ENCODE measurements at regions not wholly inside any gene's neighbourhood (a gene's known extent, or its start where the extent isn't known, plus 50 kb on each side); places are given as distances from the start of the nearest gene placed in this dataset.

DNA sequence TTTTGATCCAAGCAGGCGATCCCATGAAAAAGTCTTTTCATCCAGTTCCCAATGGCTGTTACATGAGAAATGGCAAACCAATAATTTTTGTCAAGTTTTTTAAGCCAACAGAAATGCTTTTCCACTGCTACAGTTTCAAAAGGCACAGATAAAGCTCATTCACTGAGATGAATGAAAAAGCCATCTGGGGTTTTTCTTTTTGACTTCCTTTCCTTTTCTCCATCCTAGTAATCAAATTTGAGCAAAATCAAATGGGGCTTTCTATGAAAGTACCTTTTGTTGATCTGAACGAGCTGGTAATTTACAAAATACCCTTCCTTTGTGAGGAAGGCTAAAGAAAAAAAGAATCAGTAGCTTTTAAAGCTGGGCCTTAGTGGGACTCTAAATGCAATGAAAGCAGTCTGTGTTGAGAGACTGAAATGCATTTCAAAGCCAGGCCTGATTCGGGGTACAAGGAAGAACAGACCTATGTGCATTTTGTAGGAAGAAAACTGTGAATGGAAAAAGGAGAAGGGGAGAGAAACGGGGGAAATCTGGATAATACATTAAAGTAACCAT, 185.2 kb upstream of the DNAJC19 start:
- no peak overlapping the region for H3K4me3 ChIP-seq
- no peak for ATAC-seq
- 45 to 50% methylated on average over 4 of the region's 4 CpGs for WGBS, 2 donors
- no peaks in the 10 kb centered on the region for H3K27me3 ChIP-seq
- peaks cover 7% of the 10 kb centered on the region for H3K4me1 ChIP-seq
- TF ChIP-seq CTCF (IDR thresholded peaks at IDR 0.05) (no peak), POLR2A (IDR thresholded peaks at IDR 0.05) (no peak)
- H3K9me3 ChIP-seq, result no peaks in the 10 kb centered on the region
- DNase-seq, result no peak
- no peaks in the 10 kb centered on the region for H3K36me3 ChIP-seq (replicated peaks in 1 of 2; ENCODE audit: insufficient read depth in 1 of 2, low read depth in 2 of 2)
- H3K27ac ChIP-seq, result no peak overlapping the region
- intact Hi-C loops (cut with DNase I), result no loop called here

- ATAC-seq (no peak), DNase-seq (no peak)
- TF ChIP-seq CTCF (IDR thresholded peaks at IDR 0.05) (no peak), POLR2A (IDR thresholded peaks at IDR 0.05) (no peak)
- no peak overlapping the region for H3K4me3 ChIP-seq
- no peak overlapping the region for H3K27ac ChIP-seq
- no peaks in the 10 kb centered on the region for H3K36me3 ChIP-seq (replicated peaks in 1 of 2; ENCODE audit: insufficient read depth in 1 of 2, low read depth in 2 of 2)
- H3K27me3 ChIP-seq, result no peaks in the 10 kb centered on the region
- WGBS, 2 donors, result 66 to 72% methylated on average over 2 of the region's 2 CpGs
- peaks cover 7% of the 10 kb centered on the region for H3K4me1 ChIP-seq
- intact Hi-C loops (cut with DNase I), result no loop called here
- no peaks in the 10 kb centered on the region for H3K9me3 ChIP-seq
Measured at GRCh38 chr3:181174022-181174421, 184.5 kb upstream of the DNAJC19 start.

DNA sequence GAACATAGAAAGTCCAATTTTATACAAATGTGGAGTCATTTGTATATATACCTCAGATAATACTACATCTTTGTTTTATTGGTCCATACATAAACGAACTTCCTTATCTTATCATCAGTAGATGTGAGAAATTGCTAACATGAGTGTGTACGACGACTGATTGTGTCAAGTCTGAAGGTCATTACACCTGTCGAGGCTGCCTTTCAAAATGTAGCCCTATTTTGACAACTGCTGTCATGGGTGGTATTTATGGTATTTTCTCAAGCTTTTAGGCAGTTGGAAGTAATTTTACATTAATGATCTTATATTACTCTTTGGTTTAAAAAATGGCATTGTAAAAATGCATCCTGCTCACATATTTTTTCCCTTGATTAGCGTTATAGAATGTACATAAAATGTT, 183.7 kb upstream of the DNAJC19 start:
- no peaks in the 10 kb centered on the region for H3K9me3 ChIP-seq
- H3K4me1 ChIP-seq, result peaks cover 7% of the 10 kb centered on the region
- ATAC-seq (no peak), DNase-seq (no peak)
- no peak overlapping the region for H3K4me3 ChIP-seq
- TF ChIP-seq POLR2A (IDR thresholded peaks at IDR 0.05), result no peak
- TF ChIP-seq CTCF (IDR thresholded peaks at IDR 0.05), result no peak
- 19 to 26% methylated on average over 5 of the region's 5 CpGs for WGBS, 2 donors
- intact Hi-C loops (cut with DNase I), result no loop called here
- H3K27me3 ChIP-seq, result no peaks in the 10 kb centered on the region
- H3K27ac ChIP-seq, result no peak overlapping the region
- H3K36me3 ChIP-seq (replicated peaks in 1 of 2; ENCODE audit: insufficient read depth in 1 of 2, low read depth in 2 of 2), result no peaks in the 10 kb centered on the region

GRCh38 chr3:181134873-181135272, 145.3 kb upstream of the DNAJC19 start:
- intact Hi-C loops (cut with DNase I), result no loop called here
- Histone ChIP-seq H3K36me3 (replicated peaks in 1 of 2; ENCODE audit: insufficient read depth in 1 of 2, low read depth in 2 of 2) (no peaks in the 10 kb centered on the region), H3K27me3 (no peaks in the 10 kb centered on the region), H3K27ac (no peak overlapping the region), H3K9me3 (no peaks in the 10 kb centered on the region), H3K4me3 (no peak overlapping the region), H3K4me1 (no peaks in the 10 kb centered on the region)
- ATAC-seq, result no peak
- DNase-seq, result no peak
- TF ChIP-seq CTCF (IDR thresholded peaks at IDR 0.05) (no peak), POLR2A (IDR thresholded peaks at IDR 0.05) (no peak)

GRCh38 chr3:181133832-181134231, 144.3 kb upstream of the DNAJC19 start:
- no peak for ATAC-seq
- intact Hi-C loops (cut with DNase I), result no loop called here
- H3K27ac ChIP-seq, result no peak overlapping the region
- H3K4me1 ChIP-seq, result no peaks in the 10 kb centered on the region
- no peak for TF ChIP-seq CTCF (IDR thresholded peaks at IDR 0.05)
- no peak for TF ChIP-seq POLR2A (IDR thresholded peaks at IDR 0.05)
- no peaks in the 10 kb centered on the region for H3K9me3 ChIP-seq
- no peak for DNase-seq
- H3K27me3 ChIP-seq, result no peaks in the 10 kb centered on the region
- no peak overlapping the region for H3K4me3 ChIP-seq
- no peaks in the 10 kb centered on the region for H3K36me3 ChIP-seq (replicated peaks in 1 of 2; ENCODE audit: insufficient read depth in 1 of 2, low read depth in 2 of 2)

Measured in body of pancreas (tissue), 4 donors.